UCSD-AML1 (cell line): ENCODE measurements at regions not wholly inside any gene's neighbourhood (a gene's known extent, or its start where the extent isn't known, plus 50 kb on each side); places are given as distances from the start of the nearest gene placed in this dataset.

Experiments
- DNase-seq: peaks from one replicate; lab custom pipeline; 2025; ENCODE audit not compliant: unreplicated experiment; lab: John Stamatoyannopoulos, UW

GRCh38 chr17:14777291-14777690 lies 476.4 kb downstream of the HS3ST3B1 start:
- no peak for DNase-seq

GRCh38 chr17:14776791-14777190 lies 475.9 kb downstream of the HS3ST3B1 start:
- DNase-seq: no peak

GRCh38 chr17:14775731-14776492 lies 475.0 kb downstream of the HS3ST3B1 start:
- no peak for DNase-seq

GRCh38 chr17:14774774-14775173 lies 473.9 kb downstream of the HS3ST3B1 start:
- no peak for DNase-seq

- DNase-seq: no peak
Observed at GRCh38 chr17:14772776-14773175, 471.9 kb downstream of the HS3ST3B1 start.

- DNase-seq: no peak
Observed at GRCh38 chr17:14771543-14771942, 470.7 kb downstream of the HS3ST3B1 start.

DNA sequence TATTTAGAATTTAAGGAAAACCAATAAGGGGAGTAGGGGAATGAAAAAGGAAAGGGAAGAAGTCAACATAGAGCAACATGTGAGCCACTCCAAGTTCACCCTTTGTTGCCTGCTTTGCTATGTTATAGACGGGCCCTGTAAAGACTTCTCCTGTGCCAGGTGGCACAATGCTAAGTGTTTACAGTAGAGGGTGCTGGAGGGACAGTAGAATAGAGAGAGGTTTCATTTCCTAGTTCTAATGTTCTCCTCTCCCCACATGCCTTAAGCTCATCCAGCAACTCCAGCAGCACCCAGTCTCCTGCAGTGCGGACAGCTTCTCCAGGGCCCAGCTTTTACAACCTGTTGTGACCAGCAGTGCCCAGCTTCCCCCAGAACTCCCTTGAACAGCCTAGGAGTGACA lies 468.0 kb downstream of the HS3ST3B1 start:
- DNase-seq: no peak

- DNase-seq: no peak
Observed at GRCh38 chr17:14762736-14763479, 462.0 kb downstream of the HS3ST3B1 start.

GRCh38 chr17:14760719-14761411 lies 460.0 kb downstream of the HS3ST3B1 start:
- DNase-seq: no peak

DNA sequence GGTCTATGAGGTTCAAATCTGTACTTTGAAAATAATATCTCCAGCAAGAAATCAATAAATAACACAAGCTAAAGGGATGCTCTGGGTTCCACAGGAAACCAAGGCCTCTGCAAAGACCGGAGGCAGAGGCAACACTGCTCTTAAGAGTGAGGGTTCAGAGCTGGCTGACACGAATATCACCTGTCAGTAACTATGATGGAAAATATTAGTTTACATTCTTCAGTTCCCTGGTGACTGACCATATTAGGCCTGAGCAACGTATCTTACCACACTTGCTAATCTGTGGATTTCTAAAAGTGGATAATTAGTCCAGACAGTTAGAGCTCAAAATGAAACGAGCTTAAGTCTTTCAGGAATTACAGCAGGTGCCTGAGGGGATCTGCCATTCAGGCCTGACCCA lies 459.3 kb downstream of the HS3ST3B1 start:
- DNase-seq: no peak

GRCh38 chr17:14759325-14759724 lies 458.4 kb downstream of the HS3ST3B1 start:
- no peak for DNase-seq

DNA sequence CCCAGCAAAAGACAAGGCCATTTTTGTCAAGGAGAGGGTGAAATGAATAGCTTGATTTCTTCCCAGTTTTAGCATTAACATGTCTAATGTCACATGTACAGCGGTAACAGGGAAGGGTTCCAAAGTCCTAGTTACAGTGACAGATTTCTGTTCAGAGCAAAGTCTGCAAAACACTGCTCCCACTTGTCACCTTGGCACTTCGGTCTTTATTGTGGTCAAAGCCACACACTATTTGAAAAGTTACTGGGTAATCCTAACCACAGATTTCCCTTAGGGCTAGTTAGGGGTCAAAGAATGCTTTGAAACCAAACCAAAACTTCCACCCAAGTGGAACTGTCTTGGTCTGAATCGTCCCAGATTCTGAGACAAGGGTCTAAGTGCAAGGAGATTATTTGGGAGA lies 455.6 kb downstream of the HS3ST3B1 start:
- no peak for DNase-seq

DNA sequence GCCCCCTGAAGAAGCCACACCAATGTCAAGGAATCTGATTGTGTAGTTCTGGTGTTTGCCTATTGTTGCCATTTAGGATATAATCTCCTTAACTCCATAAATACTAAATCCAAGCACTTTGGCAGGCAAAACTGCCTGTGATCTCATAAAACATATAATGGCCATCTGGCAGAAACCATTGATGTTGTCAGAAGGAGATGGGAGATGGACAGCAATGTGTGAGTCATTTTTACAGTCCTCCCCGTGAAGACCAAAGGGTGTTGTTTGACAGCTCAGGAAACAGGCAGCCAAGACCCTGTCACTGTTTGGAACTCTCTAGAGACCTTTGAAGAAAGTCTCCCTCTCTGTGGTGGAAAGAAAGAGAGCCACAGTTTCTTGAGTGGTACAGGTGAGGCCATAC lies 454.1 kb downstream of the HS3ST3B1 start:
- no peak for DNase-seq

DNA sequence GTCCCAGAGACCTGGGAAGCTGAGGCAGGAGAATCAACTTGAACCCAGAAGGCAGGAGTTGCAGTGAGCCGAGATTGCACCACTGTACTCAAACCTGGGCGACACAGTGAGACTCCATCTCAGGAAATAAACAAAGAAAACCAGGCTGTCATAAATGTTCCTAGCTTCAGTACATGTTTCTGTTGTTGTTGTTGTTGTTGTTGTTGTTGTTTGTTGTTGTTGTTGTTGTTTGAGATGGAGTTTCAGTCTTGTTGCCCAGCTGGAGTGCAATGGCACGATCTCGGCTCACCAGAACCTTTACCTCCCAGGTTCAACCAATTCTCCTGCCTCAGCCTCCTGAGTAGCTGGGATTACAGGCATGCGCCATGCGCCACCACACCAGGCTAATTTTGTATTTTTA lies 452.5 kb downstream of the HS3ST3B1 start:
- DNase-seq: no peak

DNA sequence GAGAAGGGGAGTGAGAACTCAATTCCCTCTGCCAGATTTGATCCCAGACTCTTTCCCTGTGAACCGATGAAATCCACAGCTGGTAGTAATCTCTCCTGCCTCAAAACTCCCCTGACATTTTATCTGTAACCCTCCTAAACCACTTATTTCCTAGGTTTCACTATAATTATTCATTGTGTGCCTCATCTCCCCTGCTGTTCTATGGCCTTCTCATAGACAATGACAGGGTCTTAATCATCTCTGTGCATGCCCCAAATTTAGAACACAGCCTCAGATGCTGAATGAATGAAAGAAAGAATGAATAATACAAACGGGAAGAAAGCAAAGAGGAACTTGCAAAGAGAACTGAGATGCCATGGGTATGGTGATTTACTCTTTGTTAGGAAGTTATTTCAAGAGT lies 451.1 kb downstream of the HS3ST3B1 start:
- no peak for DNase-seq

GRCh38 chr17:14750866-14751265 lies 450.0 kb downstream of the HS3ST3B1 start:
- DNase-seq: no peak

DNA sequence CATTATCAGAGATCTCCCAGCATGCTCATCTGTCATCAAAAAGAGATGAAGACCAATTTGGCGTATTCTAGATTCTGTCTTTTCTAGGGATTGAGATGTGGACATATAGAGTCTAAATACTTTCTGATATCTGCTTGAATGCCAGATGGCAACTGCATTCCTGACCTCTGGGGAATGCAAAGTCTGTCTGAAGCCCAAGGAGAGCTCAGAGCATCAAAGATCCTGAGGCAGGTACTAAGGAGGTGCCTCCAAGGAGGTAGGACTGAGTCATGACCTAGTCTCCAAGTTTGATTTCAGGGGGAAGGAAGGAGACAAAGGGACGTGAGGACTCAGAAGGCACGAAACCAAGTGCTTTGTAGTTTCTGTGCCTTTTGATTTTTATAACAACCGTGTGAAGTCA lies 448.4 kb downstream of the HS3ST3B1 start:
- DNase-seq: no peak

- no peak for DNase-seq
Observed at GRCh38 chr17:14748036-14748710, 447.3 kb downstream of the HS3ST3B1 start.

DNA sequence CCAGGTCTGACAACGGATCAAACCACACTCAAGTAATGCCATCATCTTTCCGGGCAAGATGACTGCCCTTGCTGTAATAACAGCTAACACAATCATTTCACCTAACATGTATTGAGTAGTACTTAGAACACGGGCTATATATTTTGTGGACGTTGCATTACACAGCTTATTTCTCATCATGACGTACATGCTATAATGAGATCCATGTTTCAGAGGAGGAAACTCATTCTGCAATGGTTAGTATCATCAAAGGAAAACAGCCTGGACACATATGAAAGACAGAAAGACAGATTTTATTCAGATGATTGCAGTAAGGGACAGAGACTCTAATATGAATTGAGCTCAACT lies 446.7 kb downstream of the HS3ST3B1 start:
- DNase-seq: no peak

GRCh38 chr17:14746822-14747602 lies 446.1 kb downstream of the HS3ST3B1 start:
- no peak for DNase-seq

DNA sequence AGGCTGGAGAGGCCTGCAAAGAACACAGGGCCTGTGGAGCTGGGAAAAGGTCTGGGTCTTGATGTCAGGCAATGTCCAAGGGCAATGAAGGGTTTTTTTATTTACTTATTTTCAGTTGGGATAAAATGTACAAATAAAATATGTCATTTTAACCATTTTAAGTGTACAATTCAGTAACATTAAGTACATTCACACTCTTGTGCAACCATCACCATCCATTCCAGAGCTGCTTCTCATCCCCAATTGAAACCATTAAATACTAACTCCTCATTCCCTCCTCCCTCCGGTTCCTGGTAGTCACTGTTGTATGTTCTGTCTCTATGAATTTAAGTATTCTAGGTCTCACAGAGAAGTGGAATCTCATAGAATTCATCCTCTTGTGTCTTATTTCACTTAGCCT lies 444.7 kb downstream of the HS3ST3B1 start:
- no peak for DNase-seq
